WTC11 (cell line): ENCODE measurements at regions not wholly inside any gene's neighbourhood (a gene's known extent, or its start where the extent isn't known, plus 50 kb on each side); places are given as distances from the start of the nearest gene placed in this dataset.

Experiments used
- ATAC-seq: fragments of 200-7000 bp; cut with Tn5 transposase; 2 replicates; pipeline ENCODE4 v1.10.0; 2021; ENCODE audit warnings: mild to moderate bottlenecking, moderate library complexity
- CTCF ChIA-PET: fragments of 300-600 bp; sonication (Branson Sonifier 250); formaldehyde crosslinking; loops from one replicate; lab custom pipeline; 2021; ENCODE audit warnings: antibody characterized with exemption; lab: Charles Lee
- POLR2A ChIA-PET: fragments of 350-600 bp; sonication (Branson Sonifier 250); formaldehyde crosslinking; loops from one replicate; lab custom pipeline; 2021; ENCODE audit warnings: antibody characterized with exemption; lab: Charles Lee
- DNase-seq: peaks from one replicate; pipeline ENCODE4 v3.0.0; 2021; ENCODE audit warnings: low spot score
- H3K27ac Mint-ChIP-seq: 2 replicates; pipeline ENCODE4 v1.8.0; 2021; ENCODE audit warnings: mixed read lengths
- H3K27me3 Mint-ChIP-seq: 2 replicates; pipeline ENCODE4 v1.8.0; 2021; ENCODE audit warnings: low read depth, mild to moderate bottlenecking, moderate library complexity, mixed read lengths
- H3K36me3 Mint-ChIP-seq: 2 replicates; pipeline ENCODE4 v1.8.0; 2021; ENCODE audit warnings: mixed read lengths
- H3K4me1 Mint-ChIP-seq: 2 replicates; pipeline ENCODE4 v1.8.0; 2022; ENCODE audit warnings: mixed read lengths
- H3K4me3 Mint-ChIP-seq: 2 replicates; pipeline ENCODE4 v1.8.0; 2021; ENCODE audit warnings: mild to moderate bottlenecking, moderate library complexity, mixed read lengths
- H3K9me3 Mint-ChIP-seq: 2 replicates; pipeline ENCODE4 v1.8.0; 2021; ENCODE audit warnings: mixed read lengths
- AR ChIP-seq: fragments of 250-450 bp; sonication (Bioruptor Pico); IDR thresholded peaks from 2 replicates; pipeline ENCODE4 v1.9.0; 2021; ENCODE audit warnings: mild to moderate bottlenecking
- FOXJ3 ChIP-seq: sonication (generic); formaldehyde crosslinking; IDR thresholded peaks from 2 replicates; pipeline ENCODE4 v1.9.0; 2021; ENCODE audit warnings: missing genetic modification reagents, mild to moderate bottlenecking, borderline replicate concordance
- GABPB1 ChIP-seq: sonication (generic); formaldehyde crosslinking; IDR thresholded peaks from 2 replicates; pipeline ENCODE4 v1.8.1; 2023; ENCODE audit warnings: mild to moderate bottlenecking, missing genetic modification reagents
- JUN ChIP-seq: sonication (generic); formaldehyde crosslinking; IDR thresholded peaks from 2 replicates; pipeline ENCODE4 v1.8.0; 2023; ENCODE audit warnings: mild to moderate bottlenecking, missing genetic modification reagents
- MXD4 ChIP-seq: fragments of 250-450 bp; sonication (Bioruptor Pico); IDR thresholded peaks from 2 replicates; pipeline ENCODE4 v1.8.0; 2021; ENCODE audit warnings: mild to moderate bottlenecking, moderate library complexity, borderline replicate concordance
- MYBL2 ChIP-seq: sonication (generic); formaldehyde crosslinking; IDR thresholded peaks from 2 replicates; pipeline ENCODE4 v1.8.1; 2023; ENCODE audit warnings: mild to moderate bottlenecking, moderate library complexity, missing genetic modification reagents
- NFYB ChIP-seq: sonication (generic); formaldehyde crosslinking; conservative IDR thresholded peaks from 2 replicates; pipeline ENCODE4 v1.8.0; 2022; ENCODE audit warnings: low read depth, missing genetic modification reagents
- NR1H2 ChIP-seq: sonication (generic); formaldehyde crosslinking; IDR thresholded peaks from 2 replicates; pipeline ENCODE4 v1.9.0; 2021; ENCODE audit warnings: mild to moderate bottlenecking, moderate library complexity, missing genetic modification reagents
- TCF7 ChIP-seq: sonication (generic); formaldehyde crosslinking; IDR thresholded peaks from 2 replicates; pipeline ENCODE4 v1.8.0; 2022; ENCODE audit warnings: mild to moderate bottlenecking, low read depth, missing genetic modification reagents, moderate library complexity
- TP53 ChIP-seq: sonication (generic); formaldehyde crosslinking; IDR thresholded peaks from 2 replicates; pipeline ENCODE4 v1.8.1; 2023; ENCODE audit warnings: mild to moderate bottlenecking, missing genetic modification reagents
- ZBTB43 ChIP-seq: sonication (generic); formaldehyde crosslinking; IDR thresholded peaks from 2 replicates; pipeline ENCODE4 v1.8.1; 2023; ENCODE audit warnings: mild to moderate bottlenecking, missing genetic modification reagents
- ZNF121 ChIP-seq: sonication (generic); formaldehyde crosslinking; IDR thresholded peaks from 2 replicates; pipeline ENCODE4 v1.8.0; 2023; ENCODE audit warnings: missing genetic modification reagents
- ZNF532 ChIP-seq: fragments of 250-450 bp; sonication (Bioruptor Pico); IDR thresholded peaks from 2 replicates; pipeline ENCODE4 v1.9.0; 2021; ENCODE audit warnings: mild to moderate bottlenecking, borderline replicate concordance
- TF ChIP-seq, protein P1 (sequence below): sonication (generic); formaldehyde crosslinking; conservative IDR thresholded peaks from 2 replicates; pipeline ENCODE4 v1.8.1; 2022; ENCODE audit warnings: mild to moderate bottlenecking, missing genetic modification reagents

GRCh38 chr9:87109231-87109631 is 161.9 kb upstream of the GAS1 start (continued):
- no peak for TF ChIP-seq FOXJ3 (CRISPR knock-in tag)
- TF ChIP-seq TCF7 (CRISPR knock-in tag), result no peak
- TF ChIP-seq MXD4 (CRISPR knock-in tag), result no peak
- TF ChIP-seq ZNF121 (CRISPR knock-in tag), result no peak
- TF ChIP-seq NR1H2 (CRISPR knock-in tag), result no peak
- TF ChIP-seq AR (CRISPR knock-in tag), result no peak
- TF ChIP-seq MYBL2, result no peak

GRCh38 chr9:87109851-87110250 is 162.5 kb upstream of the GAS1 start:
- TF ChIP-seq TP53, result no peak
- TF ChIP-seq GABPB1 (CRISPR knock-in tag), result no peak
- no peak for TF ChIP-seq ZBTB43
- Mint-ChIP-seq H3K4me3 (no peak overlapping the region), H3K27me3 (no peaks in the 10 kb centered on the region; the same call in 1 of the 2 replicates), H3K4me1 (peaks cover 7% of the 10 kb centered on the region), H3K27ac (no peak overlapping the region), H3K9me3 (peaks cover 19% of the 10 kb centered on the region), H3K36me3 (peaks cover 9% of the 10 kb centered on the region; the same call in 1 of the 2 replicates)
- ChIA-PET CTCF (no interaction called here), POLR2A (no interaction called here)
- ATAC-seq (no peak), DNase-seq (no peak)

DNA sequence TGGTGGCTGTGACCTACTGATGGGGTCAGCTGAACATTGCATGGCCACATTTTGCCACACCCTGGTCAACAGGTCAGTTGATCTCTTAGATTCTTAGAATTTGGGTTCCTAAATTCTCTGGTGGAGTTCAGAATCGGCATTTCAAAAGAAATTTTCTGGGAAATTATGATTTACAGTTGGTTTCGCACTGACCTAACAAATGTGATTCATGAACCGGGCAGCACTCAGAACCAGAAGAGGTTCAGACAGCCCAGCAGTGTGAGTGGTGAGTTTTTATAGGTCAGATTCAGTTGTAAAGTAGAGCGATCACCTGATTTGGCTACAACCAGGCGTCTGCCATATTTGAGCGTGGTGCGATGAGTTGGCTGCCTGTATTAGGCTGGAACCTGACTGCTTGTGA is 163.7 kb upstream of the GAS1 start:
- Mint-ChIP-seq H3K27me3 (no peaks in the 10 kb centered on the region; the same call in 1 of the 2 replicates), H3K9me3 (peaks cover 19% of the 10 kb centered on the region), H3K4me3 (no peak overlapping the region), H3K4me1 (peaks cover 7% of the 10 kb centered on the region), H3K36me3 (peaks cover 9% of the 10 kb centered on the region; the same call in 1 of the 2 replicates), H3K27ac (no peak overlapping the region)
- TF ChIP-seq JUN (CRISPR knock-in tag) (no peak), ZNF532 (CRISPR knock-in tag) (no peak), NFYB (CRISPR knock-in tag) (no peak)
- TF ChIP-seq, protein P1, sequence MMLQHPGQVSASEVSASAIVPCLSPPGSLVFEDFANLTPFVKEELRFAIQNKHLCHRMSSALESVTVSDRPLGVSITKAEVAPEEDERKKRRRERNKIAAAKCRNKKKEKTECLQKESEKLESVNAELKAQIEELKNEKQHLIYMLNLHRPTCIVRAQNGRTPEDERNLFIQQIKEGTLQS (CRISPR knock-in tag), result no peak
- ATAC-seq (no peak), DNase-seq (no peak)
- CTCF ChIA-PET, result no interaction called here
- POLR2A ChIA-PET, result no interaction called here
